BJ (cell line): ENCODE measurements at regions not wholly inside any gene's neighbourhood (a gene's known extent, or its start where the extent isn't known, plus 50 kb on each side); places are given as distances from the start of the nearest gene placed in this dataset.

Experiments used
- CTCF ChIA-PET: fragments of 350-600 bp; formaldehyde crosslinking; extraction: SDS; loops from one replicate; lab custom pipeline; 2021; ENCODE audit warnings: antibody characterized with exemption, inconsistent platforms; lab: Yijun Ruan, JAX
- POLR2A ChIA-PET: fragments of 300-600 bp; sonication (Branson Sonifier 250); formaldehyde crosslinking; extraction: SDS; loops from one replicate; lab custom pipeline; 2021; ENCODE audit warnings: antibody characterized with exemption; lab: Charles Lee
- DNase-seq: peaks from one replicate; pipeline ENCODE4 v3.0.0-alpha.2; 2011; ENCODE audit warnings: low read depth
- H3K27me3 ChIP-seq: 2 replicates; pipeline ENCODE4 v1.6.0; 2011; ENCODE audit warnings: low read length; ENCODE audit not compliant: control insufficient read depth, insufficient read depth
- H3K36me3 ChIP-seq: 2 replicates; pipeline ENCODE4 v1.5.1; 2011; ENCODE audit warnings: low read length; ENCODE audit not compliant: control insufficient read depth, insufficient read depth
- H3K4me3 ChIP-seq: 2 replicates; pipeline ENCODE4 v1.5.1; 2011; ENCODE audit warnings: low read depth, mild to moderate bottlenecking, control low read depth, low read length
- TF ChIP-seq, protein P1 (sequence below): IDR thresholded peaks from 2 replicates; pipeline ENCODE4 v1.5.1; 2011; ENCODE audit warnings: low read depth, mild to moderate bottlenecking, control low read depth, inconsistent platforms, low read length, moderate library complexity; ENCODE audit not compliant: insufficient read depth

DNA sequence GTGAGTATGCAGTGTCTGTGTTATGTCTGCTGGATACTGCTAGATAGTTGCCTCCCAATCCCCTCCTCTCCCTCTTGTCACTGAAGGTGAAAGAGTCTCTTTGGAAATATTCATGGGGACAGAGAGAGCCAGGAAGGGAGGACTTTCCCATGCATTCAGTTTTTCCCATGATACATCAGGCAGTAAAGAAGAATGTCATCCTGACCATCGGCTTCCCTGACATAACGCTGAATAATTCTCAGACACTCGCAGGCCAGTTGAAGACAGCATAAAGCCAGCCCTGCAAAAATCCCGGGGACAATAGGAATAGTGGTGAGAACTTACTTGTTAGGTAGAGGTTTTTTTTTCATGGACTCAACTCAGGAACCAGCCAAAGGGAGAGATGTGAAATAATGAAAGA is 58.1 kb downstream of the KLF4 start:
- TF ChIP-seq, protein P1, sequence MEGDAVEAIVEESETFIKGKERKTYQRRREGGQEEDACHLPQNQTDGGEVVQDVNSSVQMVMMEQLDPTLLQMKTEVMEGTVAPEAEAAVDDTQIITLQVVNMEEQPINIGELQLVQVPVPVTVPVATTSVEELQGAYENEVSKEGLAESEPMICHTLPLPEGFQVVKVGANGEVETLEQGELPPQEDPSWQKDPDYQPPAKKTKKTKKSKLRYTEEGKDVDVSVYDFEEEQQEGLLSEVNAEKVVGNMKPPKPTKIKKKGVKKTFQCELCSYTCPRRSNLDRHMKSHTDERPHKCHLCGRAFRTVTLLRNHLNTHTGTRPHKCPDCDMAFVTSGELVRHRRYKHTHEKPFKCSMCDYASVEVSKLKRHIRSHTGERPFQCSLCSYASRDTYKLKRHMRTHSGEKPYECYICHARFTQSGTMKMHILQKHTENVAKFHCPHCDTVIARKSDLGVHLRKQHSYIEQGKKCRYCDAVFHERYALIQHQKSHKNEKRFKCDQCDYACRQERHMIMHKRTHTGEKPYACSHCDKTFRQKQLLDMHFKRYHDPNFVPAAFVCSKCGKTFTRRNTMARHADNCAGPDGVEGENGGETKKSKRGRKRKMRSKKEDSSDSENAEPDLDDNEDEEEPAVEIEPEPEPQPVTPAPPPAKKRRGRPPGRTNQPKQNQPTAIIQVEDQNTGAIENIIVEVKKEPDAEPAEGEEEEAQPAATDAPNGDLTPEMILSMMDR = no peak
- Histone ChIP-seq H3K4me3 (no peak overlapping the region), H3K36me3 (no peaks in the 10 kb centered on the region), H3K27me3 (no peaks in the 10 kb centered on the region)
- ChIA-PET POLR2A (no interaction called here), CTCF (no interaction called here)
- DNase-seq = no peak

DNA sequence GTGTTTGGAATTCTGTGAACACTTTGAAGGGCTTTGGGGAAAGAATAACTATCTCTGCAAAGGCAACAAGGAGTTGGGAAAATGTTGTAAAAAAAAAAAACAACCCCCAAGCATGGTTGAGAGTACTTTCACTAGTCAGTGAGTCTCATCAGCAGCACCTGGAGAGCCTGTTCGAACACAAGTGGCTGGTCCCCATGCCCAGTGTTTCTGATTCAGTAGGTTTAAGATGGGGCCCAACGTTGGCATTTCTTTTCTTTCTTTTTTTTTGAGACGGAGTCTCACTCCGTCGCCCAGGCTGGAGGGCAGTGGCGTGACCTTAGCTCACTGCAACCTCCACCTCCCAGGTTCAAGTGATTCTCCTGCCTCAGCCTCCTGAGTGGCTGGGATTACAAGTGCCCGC is 59.5 kb downstream of the KLF4 start:
- TF ChIP-seq, protein P1 = no peak
- ChIA-PET CTCF (no interaction called here), POLR2A (no interaction called here)
- no peak for DNase-seq
- Histone ChIP-seq H3K27me3 (no peaks in the 10 kb centered on the region), H3K4me3 (no peak overlapping the region), H3K36me3 (no peaks in the 10 kb centered on the region)

DNA sequence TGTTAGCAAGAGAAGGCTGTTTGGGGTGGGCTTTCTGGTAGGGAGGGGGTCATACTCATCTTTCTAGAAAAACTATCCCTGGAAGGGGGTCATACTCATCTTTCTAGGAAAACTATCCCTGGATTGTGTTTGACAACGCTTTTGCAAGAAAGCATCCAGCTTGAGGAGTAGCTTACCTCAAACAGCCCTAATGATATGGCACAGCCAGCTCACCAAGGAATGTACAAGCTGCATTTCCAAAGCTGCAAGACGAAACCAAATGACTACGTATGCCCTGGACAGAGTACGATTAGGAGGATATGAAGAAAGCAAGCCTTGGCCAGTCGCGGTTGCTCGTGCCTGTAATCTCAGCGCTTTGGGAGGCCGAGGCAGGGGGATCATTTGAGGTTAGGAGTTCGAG is 63.4 kb downstream of the KLF4 start:
- no peaks in the 10 kb centered on the region for H3K27me3 ChIP-seq
- ChIA-PET POLR2A (no interaction called here), CTCF (interaction anchor here (1.0 to 3.0 kb wide), 12 partner anchors 8 to 1343 kb away, joined by 3 to 29 read pairs (median 6); no protein-coding TSS in a partner anchor)
- no peaks in the 10 kb centered on the region for H3K36me3 ChIP-seq
- H3K4me3 ChIP-seq = no peak overlapping the region
- TF ChIP-seq, protein P1 = no peak
- no peak for DNase-seq

DNA sequence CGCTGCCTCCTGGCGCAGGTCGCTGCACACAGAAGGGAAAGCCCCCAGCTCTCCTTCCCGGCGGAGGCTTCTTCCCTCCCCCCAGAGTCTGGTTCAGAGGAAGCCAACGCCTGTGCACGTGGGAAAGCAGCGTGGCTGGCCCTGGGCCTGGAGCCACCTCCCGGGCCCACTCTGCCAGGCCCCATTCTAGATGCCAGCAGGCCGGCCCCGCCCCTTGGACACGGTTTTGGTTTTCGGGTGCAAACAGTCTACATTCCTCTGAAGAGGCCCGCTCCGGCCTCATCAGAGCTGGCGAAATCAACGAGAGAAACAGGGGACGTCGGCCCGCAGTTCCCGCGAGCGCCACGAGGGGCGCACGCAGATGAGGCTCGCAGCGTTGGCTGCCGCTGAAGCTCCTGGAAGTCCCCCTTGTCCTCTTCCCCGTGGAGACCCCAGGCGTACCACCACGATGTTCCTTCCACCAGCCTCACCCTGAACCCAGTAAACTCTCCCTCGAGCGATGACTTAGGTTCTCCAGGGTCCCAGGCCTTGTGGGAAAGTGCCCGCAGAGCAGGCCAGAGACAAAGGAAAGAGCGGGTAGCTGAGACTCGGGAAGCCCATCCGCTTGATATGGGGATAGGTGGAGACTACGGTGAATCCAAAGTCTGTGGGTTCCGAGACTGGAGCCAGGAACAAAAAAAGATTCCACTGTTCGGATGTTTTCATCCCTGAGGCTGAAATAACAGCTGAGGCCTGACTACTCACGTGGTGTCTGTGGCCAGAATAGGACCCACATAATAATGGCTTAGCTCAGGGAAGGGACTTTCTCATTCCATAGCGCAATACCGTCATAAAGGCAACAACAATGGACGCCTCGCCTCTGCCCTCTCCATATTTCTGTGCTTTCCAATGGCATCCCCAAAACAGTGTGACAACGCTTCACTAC is 64.2 kb downstream of the KLF4 start:
- no peak overlapping the region for H3K4me3 ChIP-seq
- CTCF ChIA-PET = interaction anchor here (0.7 to 3.0 kb wide), 22 partner anchors 8 to 1344 kb away, joined by 3 to 29 read pairs (median 3); no protein-coding TSS in a partner anchor
- DNase-seq = no peak

DNA sequence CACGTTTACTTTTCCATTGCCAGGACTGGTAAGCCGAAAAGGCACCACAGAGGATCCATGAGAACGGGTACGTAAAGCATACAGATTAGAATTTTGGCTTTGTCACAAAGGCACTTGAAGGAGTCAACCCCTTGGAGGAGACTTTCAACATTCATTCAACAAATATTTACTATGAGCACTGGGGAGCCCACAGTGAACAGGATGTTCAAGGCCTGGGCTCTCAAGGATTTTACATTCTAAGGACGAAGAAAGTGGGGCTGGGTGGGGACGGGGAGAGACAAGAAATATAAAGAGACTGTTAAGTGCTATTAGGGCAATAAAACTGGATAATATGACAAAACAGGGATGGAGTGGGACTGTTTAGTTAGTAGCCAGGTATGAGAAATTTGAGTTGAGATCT is 66.0 kb downstream of the KLF4 start:
- Histone ChIP-seq H3K27me3 (no peaks in the 10 kb centered on the region), H3K4me3 (no peak overlapping the region), H3K36me3 (no peaks in the 10 kb centered on the region)
- no peak for DNase-seq
- ChIA-PET CTCF (interaction anchor here (0.6 to 3.0 kb wide), 9 partner anchors 10 to 1338 kb away, joined by 3 to 15 read pairs (median 4); no protein-coding TSS in a partner anchor), POLR2A (no interaction called here)
- TF ChIP-seq, protein P1 = no peak

More for the DNA sequence above, 64.2 kb downstream of the KLF4 start:
- TF ChIP-seq, protein P1 = peak; percentile 97
- no peaks in the 10 kb centered on the region for H3K27me3 ChIP-seq
- H3K36me3 ChIP-seq = no peaks in the 10 kb centered on the region
- POLR2A ChIA-PET = no interaction called here
